HepG2 (cell line): ENCODE measurements at regions not wholly inside any gene's neighbourhood (a gene's known extent, or its start where the extent isn't known, plus 50 kb on each side); places are given as distances from the start of the nearest gene placed in this dataset.
A peak's percentile ranks its signal among the peaks of the same experiment; 100 is the strongest.

Experiments
- BCL6 ChIP-seq: IDR thresholded peaks from 2 replicates; pipeline ENCODE4 v1.6.1; 2016; ENCODE audit warnings: missing genetic modification reagents, missing compliant biosample characterization
- HCFC1 ChIP-seq: fragments of 150-350 bp; IDR thresholded peaks from 2 replicates; pipeline ENCODE4 v1.6.1; 2014; ENCODE audit warnings: low read depth, low read length
- KLF12 ChIP-seq: sonication (generic); formaldehyde crosslinking; IDR thresholded peaks from 2 replicates; pipeline ENCODE4 v1.4.0; 2020; ENCODE audit warnings: missing genetic modification reagents, borderline replicate concordance
- KLF9 ChIP-seq: IDR thresholded peaks from 2 replicates; pipeline ENCODE4 v1.6.1; 2016; ENCODE audit warnings: low read depth
- MED13 ChIP-seq: sonication (generic); formaldehyde crosslinking; IDR thresholded peaks from 2 replicates; pipeline ENCODE4 v1.5.0; 2020; ENCODE audit warnings: missing genetic modification reagents
- MZF1 ChIP-seq: sonication (generic); formaldehyde crosslinking; IDR thresholded peaks from 2 replicates; pipeline ENCODE4 v1.8.1; 2023; ENCODE audit warnings: mild to moderate bottlenecking, missing genetic modification reagents, borderline replicate concordance
- NCOR1 ChIP-seq: fragments of 200-600 bp; sonication (generic); IDR thresholded peaks from 2 replicates; pipeline ENCODE4 v1.7.0; 2017; ENCODE audit warnings: antibody characterized with exemption, low read length, borderline replicate concordance
- NR2C2 ChIP-seq: sonication (generic); formaldehyde crosslinking; IDR thresholded peaks from 2 replicates; pipeline ENCODE4 v1.4.0; 2020; ENCODE audit warnings: missing genetic modification reagents, mild to moderate bottlenecking, moderate library complexity, borderline replicate concordance
- NR2F1 ChIP-seq, 2 experiments: fragments of 450-650 bp in 1 of 2; formaldehyde crosslinking in 1 of 2; IDR thresholded peaks; 2 replicates each; pipeline versions ENCODE4 v1.5.0 to v1.6.1; 2016 to 2020; ENCODE audit warnings: mild to moderate bottlenecking in 1 of 2, missing compliant biosample characterization in 1 of 2, missing genetic modification reagents in 1 of 2, moderate library complexity in 1 of 2
- TCF12 ChIP-seq, 2 experiments: fragments of 450-650 bp in 1 of 2; sonication (generic) in 1 of 2; formaldehyde crosslinking in 1 of 2; IDR thresholded peaks; 2 replicates each; pipeline versions ENCODE4 v1.6.1 to v1.8.0; 2017 to 2022; ENCODE audit warnings: antibody characterized with exemption in 1 of 2, mild to moderate bottlenecking in 1 of 2, missing genetic modification reagents in 1 of 2, moderate library complexity in 1 of 2
- TGIF2 ChIP-seq: IDR thresholded peaks from 2 replicates; pipeline ENCODE4 v1.6.1; 2016; ENCODE audit warnings: control low read depth, missing compliant biosample characterization
- ZC3H4 ChIP-seq: sonication (generic); formaldehyde crosslinking; IDR thresholded peaks from 2 replicates; pipeline ENCODE4 v1.4.0; 2020; ENCODE audit warnings: missing genetic modification reagents, borderline replicate concordance
- ZNF468 ChIP-seq: sonication (generic); formaldehyde crosslinking; IDR thresholded peaks from 2 replicates; pipeline ENCODE4 v1.8.0; 2022; ENCODE audit warnings: mild to moderate bottlenecking, moderate library complexity, missing genetic modification reagents
- ZNF501 ChIP-seq: sonication (generic); formaldehyde crosslinking; IDR thresholded peaks from 2 replicates; pipeline ENCODE4 v1.5.1; 2020; ENCODE audit warnings: mild to moderate bottlenecking, moderate library complexity, missing genetic modification reagents
- ZNF589 ChIP-seq: sonication (generic); formaldehyde crosslinking; conservative IDR thresholded peaks from 2 replicates; pipeline ENCODE4 v1.8.0; 2022; ENCODE audit warnings: mild to moderate bottlenecking, moderate library complexity, missing genetic modification reagents
- ZNF616 ChIP-seq: sonication (generic); formaldehyde crosslinking; IDR thresholded peaks from 2 replicates; pipeline ENCODE4 v1.5.0; 2020; ENCODE audit warnings: low read depth, mild to moderate bottlenecking, missing genetic modification reagents
- ZSCAN22 ChIP-seq: sonication (generic); formaldehyde crosslinking; IDR thresholded peaks from 2 replicates; pipeline ENCODE4 v1.4.0; 2020; ENCODE audit warnings: mild to moderate bottlenecking, missing genetic modification reagents
- TF ChIP-seq, protein P1 (sequence below): IDR thresholded peaks from 2 replicates; pipeline ENCODE4 v1.6.1; 2016; ENCODE audit warnings: missing compliant biosample characterization, missing genetic modification reagents, borderline replicate concordance
- TF ChIP-seq, protein P2 (sequence below): IDR thresholded peaks from 2 replicates; pipeline ENCODE4 v1.6.1; 2016; ENCODE audit warnings: missing compliant biosample characterization, missing genetic modification reagents, borderline replicate concordance
- TF ChIP-seq, protein P3 (sequence below): sonication (generic); formaldehyde crosslinking; IDR thresholded peaks from 2 replicates; pipeline ENCODE4 v1.4.0; 2020; ENCODE audit warnings: mild to moderate bottlenecking, missing genetic modification reagents
- TF ChIP-seq, protein P4 (sequence below): sonication (generic); formaldehyde crosslinking; IDR thresholded peaks from 2 replicates; pipeline ENCODE4 v1.4.0; 2020; ENCODE audit warnings: missing genetic modification reagents

DNA sequence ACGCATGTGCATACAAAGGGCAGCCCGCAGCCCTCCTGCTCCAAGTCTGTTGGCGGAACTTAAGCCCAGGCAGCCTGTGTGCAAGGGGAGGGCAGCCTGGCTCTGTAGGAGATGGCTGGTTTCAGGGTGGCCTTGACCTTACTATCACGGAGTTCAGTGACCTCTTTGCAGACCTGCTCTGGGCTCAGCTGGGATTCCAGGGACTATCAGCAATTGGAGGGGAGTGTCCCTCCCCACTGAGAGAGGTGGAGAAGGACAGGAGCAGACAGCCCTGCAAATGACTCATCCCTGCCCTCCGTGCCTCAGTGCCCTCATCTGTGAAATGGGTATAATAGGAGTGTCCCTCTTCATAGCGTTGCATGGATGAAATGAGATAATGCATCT lies 66.2 kb upstream of the DLK1 start (continued):
- TF ChIP-seq, protein P1, sequence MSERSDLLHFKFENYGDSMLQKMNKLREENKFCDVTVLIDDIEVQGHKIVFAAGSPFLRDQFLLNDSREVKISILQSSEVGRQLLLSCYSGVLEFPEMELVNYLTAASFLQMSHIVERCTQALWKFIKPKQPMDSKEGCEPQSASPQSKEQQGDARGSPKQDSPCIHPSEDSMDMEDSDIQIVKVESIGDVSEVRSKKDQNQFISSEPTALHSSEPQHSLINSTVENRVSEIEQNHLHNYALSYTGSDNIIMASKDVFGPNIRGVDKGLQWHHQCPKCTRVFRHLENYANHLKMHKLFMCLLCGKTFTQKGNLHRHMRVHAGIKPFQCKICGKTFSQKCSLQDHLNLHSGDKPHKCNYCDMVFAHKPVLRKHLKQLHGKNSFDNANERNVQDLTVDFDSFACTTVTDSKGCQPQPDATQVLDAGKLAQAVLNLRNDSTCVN (CRISPR knock-in tag): no peak
- no peak for TF ChIP-seq TGIF2 (CRISPR knock-in tag)
- TF ChIP-seq KLF9 (CRISPR knock-in tag): no peak
- TF ChIP-seq, protein P2, sequence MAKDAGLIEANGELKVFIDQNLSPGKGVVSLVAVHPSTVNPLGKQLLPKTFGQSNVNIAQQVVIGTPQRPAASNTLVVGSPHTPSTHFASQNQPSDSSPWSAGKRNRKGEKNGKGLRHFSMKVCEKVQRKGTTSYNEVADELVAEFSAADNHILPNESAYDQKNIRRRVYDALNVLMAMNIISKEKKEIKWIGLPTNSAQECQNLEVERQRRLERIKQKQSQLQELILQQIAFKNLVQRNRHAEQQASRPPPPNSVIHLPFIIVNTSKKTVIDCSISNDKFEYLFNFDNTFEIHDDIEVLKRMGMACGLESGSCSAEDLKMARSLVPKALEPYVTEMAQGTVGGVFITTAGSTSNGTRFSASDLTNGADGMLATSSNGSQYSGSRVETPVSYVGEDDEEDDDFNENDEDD: no peak
- TF ChIP-seq BCL6 (CRISPR knock-in tag): peak; percentile 80
- TF ChIP-seq NCOR1: peak; percentile 39; the same call in 1 of the 2 replicates
- TF ChIP-seq ZC3H4 (CRISPR knock-in tag): no peak
- no peak for TF ChIP-seq ZNF616 (CRISPR knock-in tag)
- no peak for TF ChIP-seq MZF1 (CRISPR knock-in tag)
- no peak for TF ChIP-seq ZSCAN22 (CRISPR knock-in tag)
- no peak for TF ChIP-seq ZNF589 (CRISPR knock-in tag)
- TF ChIP-seq, protein P3, sequence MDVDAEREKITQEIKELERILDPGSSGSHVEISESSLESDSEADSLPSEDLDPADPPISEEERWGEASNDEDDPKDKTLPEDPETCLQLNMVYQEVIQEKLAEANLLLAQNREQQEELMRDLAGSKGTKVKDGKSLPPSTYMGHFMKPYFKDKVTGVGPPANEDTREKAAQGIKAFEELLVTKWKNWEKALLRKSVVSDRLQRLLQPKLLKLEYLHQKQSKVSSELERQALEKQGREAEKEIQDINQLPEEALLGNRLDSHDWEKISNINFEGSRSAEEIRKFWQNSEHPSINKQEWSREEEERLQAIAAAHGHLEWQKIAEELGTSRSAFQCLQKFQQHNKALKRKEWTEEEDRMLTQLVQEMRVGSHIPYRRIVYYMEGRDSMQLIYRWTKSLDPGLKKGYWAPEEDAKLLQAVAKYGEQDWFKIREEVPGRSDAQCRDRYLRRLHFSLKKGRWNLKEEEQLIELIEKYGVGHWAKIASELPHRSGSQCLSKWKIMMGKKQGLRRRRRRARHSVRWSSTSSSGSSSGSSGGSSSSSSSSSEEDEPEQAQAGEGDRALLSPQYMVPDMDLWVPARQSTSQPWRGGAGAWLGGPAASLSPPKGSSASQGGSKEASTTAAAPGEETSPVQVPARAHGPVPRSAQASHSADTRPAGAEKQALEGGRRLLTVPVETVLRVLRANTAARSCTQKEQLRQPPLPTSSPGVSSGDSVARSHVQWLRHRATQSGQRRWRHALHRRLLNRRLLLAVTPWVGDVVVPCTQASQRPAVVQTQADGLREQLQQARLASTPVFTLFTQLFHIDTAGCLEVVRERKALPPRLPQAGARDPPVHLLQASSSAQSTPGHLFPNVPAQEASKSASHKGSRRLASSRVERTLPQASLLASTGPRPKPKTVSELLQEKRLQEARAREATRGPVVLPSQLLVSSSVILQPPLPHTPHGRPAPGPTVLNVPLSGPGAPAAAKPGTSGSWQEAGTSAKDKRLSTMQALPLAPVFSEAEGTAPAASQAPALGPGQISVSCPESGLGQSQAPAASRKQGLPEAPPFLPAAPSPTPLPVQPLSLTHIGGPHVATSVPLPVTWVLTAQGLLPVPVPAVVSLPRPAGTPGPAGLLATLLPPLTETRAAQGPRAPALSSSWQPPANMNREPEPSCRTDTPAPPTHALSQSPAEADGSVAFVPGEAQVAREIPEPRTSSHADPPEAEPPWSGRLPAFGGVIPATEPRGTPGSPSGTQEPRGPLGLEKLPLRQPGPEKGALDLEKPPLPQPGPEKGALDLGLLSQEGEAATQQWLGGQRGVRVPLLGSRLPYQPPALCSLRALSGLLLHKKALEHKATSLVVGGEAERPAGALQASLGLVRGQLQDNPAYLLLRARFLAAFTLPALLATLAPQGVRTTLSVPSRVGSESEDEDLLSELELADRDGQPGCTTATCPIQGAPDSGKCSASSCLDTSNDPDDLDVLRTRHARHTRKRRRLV: no peak
- TF ChIP-seq MED13 (CRISPR knock-in tag): no peak
- no peak for TF ChIP-seq ZNF468 (CRISPR knock-in tag)
- peak; percentile 86 to 87; a peak in 3 of 4 replicates for TF ChIP-seq NR2F1 (CRISPR knock-in tag; IDR thresholded peaks at IDR 0.05)
- TF ChIP-seq, protein P4, sequence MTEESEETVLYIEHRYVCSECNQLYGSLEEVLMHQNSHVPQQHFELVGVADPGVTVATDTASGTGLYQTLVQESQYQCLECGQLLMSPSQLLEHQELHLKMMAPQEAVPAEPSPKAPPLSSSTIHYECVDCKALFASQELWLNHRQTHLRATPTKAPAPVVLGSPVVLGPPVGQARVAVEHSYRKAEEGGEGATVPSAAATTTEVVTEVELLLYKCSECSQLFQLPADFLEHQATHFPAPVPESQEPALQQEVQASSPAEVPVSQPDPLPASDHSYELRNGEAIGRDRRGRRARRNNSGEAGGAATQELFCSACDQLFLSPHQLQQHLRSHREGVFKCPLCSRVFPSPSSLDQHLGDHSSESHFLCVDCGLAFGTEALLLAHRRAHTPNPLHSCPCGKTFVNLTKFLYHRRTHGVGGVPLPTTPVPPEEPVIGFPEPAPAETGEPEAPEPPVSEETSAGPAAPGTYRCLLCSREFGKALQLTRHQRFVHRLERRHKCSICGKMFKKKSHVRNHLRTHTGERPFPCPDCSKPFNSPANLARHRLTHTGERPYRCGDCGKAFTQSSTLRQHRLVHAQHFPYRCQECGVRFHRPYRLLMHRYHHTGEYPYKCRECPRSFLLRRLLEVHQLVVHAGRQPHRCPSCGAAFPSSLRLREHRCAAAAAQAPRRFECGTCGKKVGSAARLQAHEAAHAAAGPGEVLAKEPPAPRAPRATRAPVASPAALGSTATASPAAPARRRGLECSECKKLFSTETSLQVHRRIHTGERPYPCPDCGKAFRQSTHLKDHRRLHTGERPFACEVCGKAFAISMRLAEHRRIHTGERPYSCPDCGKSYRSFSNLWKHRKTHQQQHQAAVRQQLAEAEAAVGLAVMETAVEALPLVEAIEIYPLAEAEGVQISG (CRISPR knock-in tag): no peak
- no peak for TF ChIP-seq HCFC1
- no peak for TF ChIP-seq KLF12
- TF ChIP-seq NR2C2 (CRISPR knock-in tag): peak; percentile 82
- no peak for TF ChIP-seq TCF12 (IDR thresholded peaks at IDR 0.05)
- TF ChIP-seq TCF12 (CRISPR knock-in tag; IDR thresholded peaks at IDR 0.05): no peak
- TF ChIP-seq ZNF501 (CRISPR knock-in tag): no peak
